ENCODE measurements at regions not wholly inside any gene's neighbourhood (a gene's known extent, or its start where the extent isn't known, plus 50 kb on each side); places are given as distances from the start of the nearest gene placed in this dataset.

DNA sequence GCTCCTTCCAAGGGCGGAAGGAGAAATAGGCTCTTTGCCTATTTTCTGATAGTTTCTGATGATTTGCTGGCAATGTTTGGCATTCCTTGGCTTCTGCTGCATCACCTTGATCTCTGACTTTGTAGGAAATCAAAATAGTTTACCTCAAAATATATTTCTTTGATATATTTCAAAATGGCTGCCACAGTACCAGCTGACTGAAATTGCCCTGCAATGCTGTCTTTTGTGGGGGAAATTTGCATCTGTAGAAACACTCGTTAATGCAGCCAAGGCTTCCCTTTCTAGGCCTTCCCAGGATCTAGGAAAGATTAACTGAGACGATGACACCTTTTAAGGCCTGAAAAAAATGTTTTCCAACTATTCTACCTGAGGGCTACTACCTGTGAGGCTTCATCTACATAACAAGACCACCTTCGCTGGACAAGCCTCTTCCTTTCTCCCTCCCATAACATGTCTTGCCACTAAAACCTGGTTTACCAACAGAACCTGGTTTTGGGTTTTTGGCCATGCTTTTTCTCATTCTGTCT is 212.8 kb upstream of the SSTR1 start:
- ATAC-seq: no peak
- TF ChIP-seq, protein P1, sequence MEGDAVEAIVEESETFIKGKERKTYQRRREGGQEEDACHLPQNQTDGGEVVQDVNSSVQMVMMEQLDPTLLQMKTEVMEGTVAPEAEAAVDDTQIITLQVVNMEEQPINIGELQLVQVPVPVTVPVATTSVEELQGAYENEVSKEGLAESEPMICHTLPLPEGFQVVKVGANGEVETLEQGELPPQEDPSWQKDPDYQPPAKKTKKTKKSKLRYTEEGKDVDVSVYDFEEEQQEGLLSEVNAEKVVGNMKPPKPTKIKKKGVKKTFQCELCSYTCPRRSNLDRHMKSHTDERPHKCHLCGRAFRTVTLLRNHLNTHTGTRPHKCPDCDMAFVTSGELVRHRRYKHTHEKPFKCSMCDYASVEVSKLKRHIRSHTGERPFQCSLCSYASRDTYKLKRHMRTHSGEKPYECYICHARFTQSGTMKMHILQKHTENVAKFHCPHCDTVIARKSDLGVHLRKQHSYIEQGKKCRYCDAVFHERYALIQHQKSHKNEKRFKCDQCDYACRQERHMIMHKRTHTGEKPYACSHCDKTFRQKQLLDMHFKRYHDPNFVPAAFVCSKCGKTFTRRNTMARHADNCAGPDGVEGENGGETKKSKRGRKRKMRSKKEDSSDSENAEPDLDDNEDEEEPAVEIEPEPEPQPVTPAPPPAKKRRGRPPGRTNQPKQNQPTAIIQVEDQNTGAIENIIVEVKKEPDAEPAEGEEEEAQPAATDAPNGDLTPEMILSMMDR (IDR thresholded peaks at IDR 0.05): no peak
- intact Hi-C loops (cut with DNase I): no loop called here
- no peak for DNase-seq
- Histone ChIP-seq H3K27me3 (no peaks in the 10 kb centered on the region), H3K36me3 (no peaks in the 10 kb centered on the region), H3K4me1 (no peaks in the 10 kb centered on the region), H3K4me3 (no peak overlapping the region), H3K27ac (no peak overlapping the region), H3K9me3 (no peaks in the 10 kb centered on the region)

DNA sequence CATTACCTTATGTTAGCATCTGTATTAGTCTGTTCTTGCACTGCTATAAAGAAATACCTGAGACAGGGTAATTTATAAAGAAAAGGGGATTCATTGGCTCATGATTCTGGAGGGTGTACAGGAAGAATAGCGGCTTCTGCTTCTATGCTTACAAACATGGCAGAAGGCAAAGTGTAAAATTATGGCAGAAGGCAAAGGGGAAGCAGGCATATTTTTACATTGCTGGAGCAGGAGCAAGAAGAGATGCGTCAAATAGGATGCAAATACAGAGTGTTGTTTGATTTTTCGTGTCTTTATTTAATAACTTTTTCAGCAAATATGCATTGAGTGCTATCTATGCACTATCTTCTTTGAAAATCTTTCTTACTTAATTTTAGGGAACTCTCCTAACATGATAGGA is 210.7 kb upstream of the SSTR1 start:
- intact Hi-C loops (cut with DNase I): no loop called here
- TF ChIP-seq, protein P1 (IDR thresholded peaks at IDR 0.05): no peak
- ATAC-seq (no peak), DNase-seq (no peak)
- Histone ChIP-seq H3K27me3 (no peaks in the 10 kb centered on the region), H3K4me1 (no peaks in the 10 kb centered on the region), H3K36me3 (no peaks in the 10 kb centered on the region), H3K9me3 (no peaks in the 10 kb centered on the region), H3K27ac (no peak overlapping the region), H3K4me3 (no peak overlapping the region)

DNA sequence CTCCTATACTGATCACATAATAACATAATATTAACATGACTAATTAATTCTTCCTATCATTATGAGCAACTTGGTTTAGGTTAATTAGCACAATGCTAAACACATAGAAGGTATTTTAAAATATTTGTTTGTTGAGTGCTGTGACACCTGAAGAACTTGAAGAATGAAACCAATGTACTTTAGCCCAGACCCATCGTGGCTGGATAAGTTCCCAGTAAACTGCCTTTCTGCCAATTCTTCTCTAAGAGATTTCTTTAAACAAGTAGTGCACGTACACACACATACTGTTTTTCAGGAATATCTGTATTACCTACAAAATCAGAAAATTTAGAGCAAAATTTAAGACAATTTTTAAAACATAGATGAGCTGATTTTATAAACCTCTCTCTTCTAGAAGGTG is 207.4 kb upstream of the SSTR1 start:
- Histone ChIP-seq H3K36me3 (no peaks in the 10 kb centered on the region), H3K27me3 (no peaks in the 10 kb centered on the region), H3K27ac (no peak overlapping the region), H3K9me3 (no peaks in the 10 kb centered on the region), H3K4me1 (no peaks in the 10 kb centered on the region), H3K4me3 (no peak overlapping the region)
- DNase-seq (no peak), ATAC-seq (no peak)
- intact Hi-C loops (cut with DNase I): no loop called here
- TF ChIP-seq, protein P1 (IDR thresholded peaks at IDR 0.05): no peak

DNA sequence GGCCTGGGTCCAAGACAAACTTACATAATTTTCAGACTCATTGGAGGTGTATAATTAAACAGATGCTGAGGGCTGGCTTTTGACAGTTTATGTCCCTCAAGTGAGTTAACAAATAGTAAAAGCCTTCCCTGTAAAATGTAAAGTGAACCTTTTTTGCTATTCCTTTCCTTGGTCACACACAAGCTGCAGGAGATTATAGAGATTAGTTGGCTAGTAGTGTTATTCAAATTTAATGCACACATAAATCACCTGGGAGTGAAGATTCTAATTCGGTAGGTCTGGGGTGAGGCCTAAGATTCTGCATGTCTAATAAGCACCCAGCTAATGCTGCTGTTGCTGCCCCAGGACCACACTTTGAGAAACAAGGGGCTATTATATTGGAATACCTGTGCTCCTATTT is 206.2 kb upstream of the SSTR1 start:
- DNase-seq (no peak), ATAC-seq (no peak)
- intact Hi-C loops (cut with DNase I): no loop called here
- no peaks in the 10 kb centered on the region for H3K4me1 ChIP-seq
- H3K9me3 ChIP-seq: no peaks in the 10 kb centered on the region
- H3K4me3 ChIP-seq: no peak overlapping the region
- no peaks in the 10 kb centered on the region for H3K36me3 ChIP-seq
- H3K27me3 ChIP-seq: no peaks in the 10 kb centered on the region
- H3K27ac ChIP-seq: no peak overlapping the region
- TF ChIP-seq, protein P1 (IDR thresholded peaks at IDR 0.05): no peak

DNA sequence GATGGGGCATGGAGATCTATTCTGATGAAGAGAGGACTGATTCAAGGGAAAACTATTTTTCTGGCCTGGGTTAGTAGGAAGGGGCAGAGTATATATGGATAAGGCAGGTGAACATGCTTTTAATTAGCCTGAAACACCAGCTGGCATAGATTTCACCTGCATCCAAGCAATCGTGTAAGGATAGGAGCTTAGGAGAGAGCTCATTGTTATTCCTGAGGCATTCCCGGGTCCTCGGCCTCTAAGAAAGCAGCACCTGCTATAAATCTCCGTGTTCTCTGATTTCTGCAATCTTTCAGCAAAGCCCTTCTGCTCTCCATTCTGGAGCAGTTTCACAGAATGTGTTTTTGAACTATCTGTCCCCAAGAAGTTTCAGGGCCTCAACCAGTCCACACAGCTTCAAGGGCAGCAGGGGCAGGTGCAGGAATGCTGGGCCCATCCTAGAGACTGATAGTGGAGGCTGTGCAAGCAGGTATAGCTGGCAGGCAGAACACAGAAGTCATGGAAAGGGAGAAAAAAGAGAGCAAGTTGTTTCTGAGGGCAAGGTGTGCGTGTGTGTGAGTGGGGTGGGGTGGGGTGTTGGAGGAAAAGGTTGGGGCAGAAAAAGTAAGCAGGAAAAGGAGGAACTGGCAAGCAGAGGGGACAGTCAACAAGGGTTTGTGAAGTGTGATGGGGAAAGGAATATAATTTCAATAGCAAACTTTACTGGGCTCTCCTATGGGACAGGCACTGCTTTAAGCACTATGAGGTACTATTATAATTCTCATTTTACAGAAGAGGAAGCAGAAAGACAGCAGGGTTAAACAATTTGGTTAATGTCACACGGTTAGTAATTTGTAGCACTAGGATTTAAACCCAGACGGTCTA is 203.7 kb upstream of the SSTR1 start:
- TF ChIP-seq, protein P1 (IDR thresholded peaks at IDR 0.05): no peak
- Histone ChIP-seq H3K36me3 (no peaks in the 10 kb centered on the region), H3K27me3 (no peaks in the 10 kb centered on the region), H3K27ac (no peak overlapping the region), H3K9me3 (no peaks in the 10 kb centered on the region), H3K4me1 (no peaks in the 10 kb centered on the region), H3K4me3 (no peak overlapping the region)
- DNase-seq: no peak
- intact Hi-C loops (cut with DNase I): no loop called here
- no peak for ATAC-seq

All from upper lobe of right lung (tissue), 1 donor.